ENCODE measurements at regions not wholly inside any gene's neighbourhood (a gene's known extent, or its start where the extent isn't known, plus 50 kb on each side); places are given as distances from the start of the nearest gene placed in this dataset.

GRCh38 chr1:81600878-81601622, 199.7 kb upstream of the ADGRL2 start:
- no peak for DNase-seq (ENCODE audit: low spot score)
- TF ChIP-seq, protein P1, sequence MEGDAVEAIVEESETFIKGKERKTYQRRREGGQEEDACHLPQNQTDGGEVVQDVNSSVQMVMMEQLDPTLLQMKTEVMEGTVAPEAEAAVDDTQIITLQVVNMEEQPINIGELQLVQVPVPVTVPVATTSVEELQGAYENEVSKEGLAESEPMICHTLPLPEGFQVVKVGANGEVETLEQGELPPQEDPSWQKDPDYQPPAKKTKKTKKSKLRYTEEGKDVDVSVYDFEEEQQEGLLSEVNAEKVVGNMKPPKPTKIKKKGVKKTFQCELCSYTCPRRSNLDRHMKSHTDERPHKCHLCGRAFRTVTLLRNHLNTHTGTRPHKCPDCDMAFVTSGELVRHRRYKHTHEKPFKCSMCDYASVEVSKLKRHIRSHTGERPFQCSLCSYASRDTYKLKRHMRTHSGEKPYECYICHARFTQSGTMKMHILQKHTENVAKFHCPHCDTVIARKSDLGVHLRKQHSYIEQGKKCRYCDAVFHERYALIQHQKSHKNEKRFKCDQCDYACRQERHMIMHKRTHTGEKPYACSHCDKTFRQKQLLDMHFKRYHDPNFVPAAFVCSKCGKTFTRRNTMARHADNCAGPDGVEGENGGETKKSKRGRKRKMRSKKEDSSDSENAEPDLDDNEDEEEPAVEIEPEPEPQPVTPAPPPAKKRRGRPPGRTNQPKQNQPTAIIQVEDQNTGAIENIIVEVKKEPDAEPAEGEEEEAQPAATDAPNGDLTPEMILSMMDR (IDR thresholded peaks at IDR 0.05; ENCODE audit: borderline replicate concordance, control extremely low read depth, extremely low read depth, insufficient read depth, missing control alignments) = no peak
- in situ Hi-C loops (cut with MboI; ENCODE audit: low sequenced_read_pairs, unreplicated experiment) = no loop called here

DNA sequence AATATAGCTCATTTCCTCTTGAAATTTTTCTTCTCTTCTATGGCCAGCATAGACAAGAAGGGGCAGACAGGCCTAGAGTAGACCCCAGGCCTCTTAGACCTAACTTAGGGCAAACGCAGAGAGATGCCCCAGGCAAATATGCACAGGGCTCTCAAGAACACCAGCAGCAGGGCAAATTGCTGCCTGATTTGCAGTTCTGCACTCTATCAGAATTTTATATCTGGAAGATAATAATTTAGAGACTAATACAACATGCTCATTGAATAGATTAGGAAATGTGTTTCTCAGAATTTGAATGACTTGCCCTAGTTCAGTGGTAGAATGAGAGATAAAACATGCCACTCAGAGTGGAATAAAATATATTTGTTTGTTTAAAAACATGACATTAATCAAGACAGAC, 200.4 kb upstream of the ADGRL2 start:
- in situ Hi-C loops (cut with MboI; ENCODE audit: low sequenced_read_pairs, unreplicated experiment) = no loop called here
- DNase-seq (ENCODE audit: low spot score) = no peak
- TF ChIP-seq, protein P1 (IDR thresholded peaks at IDR 0.05; ENCODE audit: borderline replicate concordance, control extremely low read depth, extremely low read depth, insufficient read depth, missing control alignments) = no peak

DNA sequence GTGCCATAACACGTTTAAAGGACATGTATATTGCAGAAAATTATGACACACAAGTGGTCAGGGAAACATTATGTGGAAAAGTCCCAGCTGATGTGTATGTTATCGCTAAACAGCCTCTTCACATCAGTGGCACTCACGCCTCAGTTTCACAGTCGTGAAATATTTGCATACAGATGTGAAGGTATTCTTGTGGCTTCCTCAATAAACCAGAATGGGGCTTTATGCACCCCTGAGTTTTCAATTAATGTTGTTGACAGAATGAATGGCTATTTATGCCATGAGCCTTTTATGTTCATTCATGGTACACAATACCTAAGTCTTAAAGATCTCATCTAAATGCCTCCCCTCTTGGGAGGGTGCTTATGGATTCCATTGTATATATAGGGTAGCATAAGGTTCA, 202.1 kb upstream of the ADGRL2 start:
- TF ChIP-seq, protein P1 (IDR thresholded peaks at IDR 0.05; ENCODE audit: borderline replicate concordance, control extremely low read depth, extremely low read depth, insufficient read depth, missing control alignments) = no peak
- in situ Hi-C loops (cut with MboI; ENCODE audit: low sequenced_read_pairs, unreplicated experiment) = no loop called here
- peak; percentile 11 for DNase-seq (ENCODE audit: low spot score)

DNA sequence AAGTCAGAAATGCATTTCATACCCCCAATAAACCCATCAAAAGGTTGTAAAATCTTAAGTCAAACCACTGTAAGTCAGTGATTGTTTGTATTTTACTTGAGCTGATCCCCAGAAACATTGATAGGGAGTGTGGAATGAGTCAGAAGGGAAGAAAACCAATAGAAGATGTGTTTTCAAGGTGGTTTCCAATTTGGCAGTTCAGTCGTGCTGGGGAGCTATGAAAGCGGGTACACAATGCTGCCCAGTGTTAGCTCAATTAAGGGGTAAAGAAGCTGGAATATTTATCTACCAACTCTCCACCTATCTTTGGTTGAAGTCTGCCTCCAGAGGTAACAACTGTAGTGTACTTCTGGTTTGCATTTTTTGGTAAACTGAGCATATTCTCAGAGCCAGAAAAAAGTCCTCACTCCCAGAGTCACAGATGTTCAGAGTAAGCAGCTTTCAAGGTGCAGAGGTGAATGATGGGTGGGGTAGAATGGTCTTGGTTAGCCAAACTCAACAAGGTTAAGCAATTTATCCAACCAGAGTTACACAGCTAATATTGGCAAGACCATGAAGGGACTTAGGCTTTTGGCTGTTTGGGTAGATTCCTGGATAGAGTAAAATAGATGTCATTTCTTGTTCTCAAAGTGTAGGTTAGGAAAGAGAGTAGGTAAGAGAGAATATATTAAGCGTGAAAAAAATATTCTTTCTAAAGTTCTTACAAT, 202.9 kb upstream of the ADGRL2 start:
- TF ChIP-seq, protein P1 (IDR thresholded peaks at IDR 0.05; ENCODE audit: borderline replicate concordance, control extremely low read depth, extremely low read depth, insufficient read depth, missing control alignments) = no peak
- no peak for DNase-seq (ENCODE audit: low spot score)
- in situ Hi-C loops (cut with MboI; ENCODE audit: low sequenced_read_pairs, unreplicated experiment) = no loop called here

- in situ Hi-C loops (cut with MboI; ENCODE audit: low sequenced_read_pairs, unreplicated experiment) = no loop called here
- TF ChIP-seq, protein P1 (IDR thresholded peaks at IDR 0.05; ENCODE audit: borderline replicate concordance, control extremely low read depth, extremely low read depth, insufficient read depth, missing control alignments) = no peak
These were observed 204.4 kb upstream of the ADGRL2 start for GRCh38 chr1:81596341-81596740.

GRCh38 chr1:81594206-81594605, 206.5 kb upstream of the ADGRL2 start:
- no peak for DNase-seq (ENCODE audit: low spot score)
- in situ Hi-C loops (cut with MboI; ENCODE audit: low sequenced_read_pairs, unreplicated experiment) = no loop called here
- TF ChIP-seq, protein P1 (IDR thresholded peaks at IDR 0.05; ENCODE audit: borderline replicate concordance, control extremely low read depth, extremely low read depth, insufficient read depth, missing control alignments) = no peak

More at GRCh38 chr1:81596341-81596740, 204.4 kb upstream of the ADGRL2 start:
- DNase-seq (ENCODE audit: low spot score) = no peak
